ENCODE measurements at regions not wholly inside any gene's neighbourhood (a gene's known extent, or its start where the extent isn't known, plus 50 kb on each side); places are given as distances from the start of the nearest gene placed in this dataset.

- DNase-seq: no peak
Observed at GRCh38 chr18:73728657-73729056, 419.0 kb downstream of the FBXO15 start.

- no peak for DNase-seq
Observed at GRCh38 chr18:73724958-73725357, 422.7 kb downstream of the FBXO15 start.

- no peak for DNase-seq
Observed at GRCh38 chr18:73719611-73720010, 428.0 kb downstream of the FBXO15 start.

GRCh38 chr18:73717570-73717969, 430.1 kb downstream of the FBXO15 start:
- no peak for DNase-seq

GRCh38 chr18:73715210-73715670, 432.4 kb downstream of the FBXO15 start:
- DNase-seq: no peak

- no peak for DNase-seq
Observed at GRCh38 chr18:73714466-73714865, 433.2 kb downstream of the FBXO15 start.

- no peak for DNase-seq
Observed at GRCh38 chr18:73711256-73711655, 436.4 kb downstream of the FBXO15 start.

- DNase-seq: no peak
Observed at GRCh38 chr18:73708591-73708990, 439.0 kb downstream of the FBXO15 start.

- DNase-seq: no peak
Observed at GRCh38 chr18:73707035-73707434, 440.6 kb downstream of the FBXO15 start.

GRCh38 chr18:73697353-73697752, 450.3 kb downstream of the FBXO15 start:
- DNase-seq: no peak

- no peak for DNase-seq
Observed at GRCh38 chr18:73696698-73697097, 450.9 kb downstream of the FBXO15 start.

- no peak for DNase-seq
Observed at GRCh38 chr18:73696171-73696570, 451.5 kb downstream of the FBXO15 start.

GRCh38 chr18:73693091-73693490, 454.5 kb downstream of the FBXO15 start:
- no peak for DNase-seq

GRCh38 chr18:73691624-73692023, 456.0 kb downstream of the FBXO15 start:
- DNase-seq: no peak

GRCh38 chr18:73691118-73691517, 456.5 kb downstream of the FBXO15 start:
- DNase-seq: no peak

- DNase-seq: no peak
Observed at GRCh38 chr18:73690222-73690621, 457.4 kb downstream of the FBXO15 start.

GRCh38 chr18:73688851-73689711, 458.6 kb downstream of the FBXO15 start:
- DNase-seq: peak in 1 of 2 donors; percentile 41

- DNase-seq: no peak
Observed at GRCh38 chr18:73688161-73688560, 459.5 kb downstream of the FBXO15 start.

GRCh38 chr18:73684647-73685046, 463.0 kb downstream of the FBXO15 start:
- DNase-seq: no peak

GRCh38 chr18:73683409-73684238, 464.0 kb downstream of the FBXO15 start:
- no peak for DNase-seq

GRCh38 chr18:73681912-73682311, 465.7 kb downstream of the FBXO15 start:
- DNase-seq: no peak

GRCh38 chr18:73681398-73681797, 466.2 kb downstream of the FBXO15 start:
- DNase-seq: no peak

- DNase-seq: no peak
Observed at GRCh38 chr18:73679941-73680712, 467.5 kb downstream of the FBXO15 start.

Measured in inflammatory macrophage (primary cell).